ENCODE measurements at regions not wholly inside any gene's neighbourhood (a gene's known extent, or its start where the extent isn't known, plus 50 kb on each side); places are given as distances from the start of the nearest gene placed in this dataset.

DNA sequence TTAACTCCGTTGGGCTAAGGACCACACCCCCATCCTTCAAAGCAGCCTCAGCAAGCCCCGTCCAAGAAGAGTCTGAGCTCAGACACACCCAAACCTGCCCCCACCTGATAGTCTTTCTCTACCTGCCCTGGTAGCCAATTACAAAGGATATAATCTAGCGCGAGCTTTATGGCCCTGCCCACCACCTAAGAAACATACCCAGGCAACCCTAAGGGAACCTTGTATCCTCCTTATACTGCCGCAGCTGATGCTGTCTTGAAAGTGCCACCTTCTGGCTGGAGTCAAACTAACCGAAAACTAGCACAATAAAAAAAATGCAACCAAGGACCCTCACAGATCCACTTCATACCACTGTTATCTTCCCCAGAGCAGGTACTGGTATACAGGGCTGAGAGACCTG, 628.3 kb upstream of the REG3G start:
- no peak overlapping the region for H3K56ac ChIP-seq (ENCODE audit: insufficient read length, low read depth, low read length)
- no peaks in the 10 kb centered on the region for H3K9me3 ChIP-seq (ENCODE audit: control insufficient read depth, low read depth, low read length)
- H3K79me2 ChIP-seq (ENCODE audit: insufficient read depth, low read length) = no peaks in the 10 kb centered on the region
- H4K5ac ChIP-seq (ENCODE audit: insufficient read length, low read depth, low read length) = no peak overlapping the region
- DNase-seq = peak; percentile 28
- Mint-ChIP-seq H3K4me3 (no peak overlapping the region), H3K36me3 (ENCODE audit: insufficient read depth in 1 of 3, low read depth in 3 of 3) (peaks cover 0 to 22% (median 0%) of the 10 kb centered on the region in 3 experiments; a peak in 2 of 7 replicates), H3K9me3 (peaks cover 4 to 16% of the 10 kb centered on the region in 2 experiments; a peak in 2 of 5 replicates), H3K27ac (no peak overlapping the region), H3K27me3 (ENCODE audit: low read depth) (no peaks in the 10 kb centered on the region), H3K4me1 (no peaks in the 10 kb centered on the region)
- H3K27ac ChIP-seq (ENCODE audit: insufficient read length, low read depth, low read length) = no peak overlapping the region
- no peak overlapping the region for H3K23ac ChIP-seq (ENCODE audit: insufficient read length, low read depth, low read length)
- no peak overlapping the region for H3K4ac ChIP-seq (ENCODE audit: low read depth, low read length)
- H2BK20ac ChIP-seq (ENCODE audit: low read depth, low read length, poor library complexity, severe bottlenecking) = no peak overlapping the region
- H3K9ac ChIP-seq (ENCODE audit: extremely low read depth, insufficient read length, low read length) = no peak overlapping the region
- no peak overlapping the region for H2BK12ac ChIP-seq (ENCODE audit: insufficient read length, low read depth, low read length)
- H3K18ac ChIP-seq (ENCODE audit: insufficient read length, low read depth, low read length) = no peak overlapping the region
- no peaks in the 10 kb centered on the region for H3K23me2 ChIP-seq (ENCODE audit: insufficient read length, low read depth, low read length, poor library complexity, severe bottlenecking)
- H2BK5ac ChIP-seq (ENCODE audit: insufficient read length, low read length) = no peak overlapping the region
- H2BK120ac ChIP-seq (ENCODE audit: low read depth, low read length, poor library complexity, severe bottlenecking) = no peak overlapping the region
- no peak overlapping the region for H2AFZ ChIP-seq (ENCODE audit: low read length)
- no peak overlapping the region for H3K4me2 ChIP-seq (ENCODE audit: insufficient read depth, insufficient read length, low read length)
- no peaks in the 10 kb centered on the region for H3K79me1 ChIP-seq (ENCODE audit: insufficient read depth, low read depth, low read length, poor library complexity, severe bottlenecking)
- no CpG with 5 or more reads among the region's 6 CpGs for WGBS (ENCODE audit: extremely low coverage, insufficient read length, low lambda C conversion rate)
- TF ChIP-seq, protein P1, sequence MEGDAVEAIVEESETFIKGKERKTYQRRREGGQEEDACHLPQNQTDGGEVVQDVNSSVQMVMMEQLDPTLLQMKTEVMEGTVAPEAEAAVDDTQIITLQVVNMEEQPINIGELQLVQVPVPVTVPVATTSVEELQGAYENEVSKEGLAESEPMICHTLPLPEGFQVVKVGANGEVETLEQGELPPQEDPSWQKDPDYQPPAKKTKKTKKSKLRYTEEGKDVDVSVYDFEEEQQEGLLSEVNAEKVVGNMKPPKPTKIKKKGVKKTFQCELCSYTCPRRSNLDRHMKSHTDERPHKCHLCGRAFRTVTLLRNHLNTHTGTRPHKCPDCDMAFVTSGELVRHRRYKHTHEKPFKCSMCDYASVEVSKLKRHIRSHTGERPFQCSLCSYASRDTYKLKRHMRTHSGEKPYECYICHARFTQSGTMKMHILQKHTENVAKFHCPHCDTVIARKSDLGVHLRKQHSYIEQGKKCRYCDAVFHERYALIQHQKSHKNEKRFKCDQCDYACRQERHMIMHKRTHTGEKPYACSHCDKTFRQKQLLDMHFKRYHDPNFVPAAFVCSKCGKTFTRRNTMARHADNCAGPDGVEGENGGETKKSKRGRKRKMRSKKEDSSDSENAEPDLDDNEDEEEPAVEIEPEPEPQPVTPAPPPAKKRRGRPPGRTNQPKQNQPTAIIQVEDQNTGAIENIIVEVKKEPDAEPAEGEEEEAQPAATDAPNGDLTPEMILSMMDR (conservative IDR thresholded peaks at IDR 0.05) = 0 out of 3 replicates have a peak, but pooled peaks have one; percentile 14
- no peak overlapping the region for H3K14ac ChIP-seq (ENCODE audit: insufficient read depth, low read length)
- H3T11ph ChIP-seq (ENCODE audit: low read length) = no peak overlapping the region
- no peaks in the 10 kb centered on the region for H4K20me1 ChIP-seq (ENCODE audit: control insufficient read depth, insufficient read depth, insufficient read length)
- H2BK15ac ChIP-seq (ENCODE audit: low read depth, low read length) = no peak overlapping the region
- no peaks in the 10 kb centered on the region for H3K4me1 ChIP-seq (ENCODE audit: insufficient read depth, low read length)
- no peaks in the 10 kb centered on the region for H3K27me3 ChIP-seq (ENCODE audit: insufficient read depth, low read length)
- H4K91ac ChIP-seq (ENCODE audit: insufficient read length, low read depth, low read length) = no peak overlapping the region
- H2AK5ac ChIP-seq (ENCODE audit: insufficient read length, low read length) = no peak overlapping the region
- H4K8ac ChIP-seq (replicated peaks; ENCODE audit: insufficient read length, low read depth, low read length) = no peak overlapping the region

Data from H9 (cell line).